Lung microvascular endothelial cell (primary cell): ENCODE measurements at regions not wholly inside any gene's neighbourhood (a gene's known extent, or its start where the extent isn't known, plus 50 kb on each side); places are given as distances from the start of the nearest gene placed in this dataset.

Source experiments
- DNase-seq, 2 donors: peaks; one replicate each; pipeline versions ENCODE4 v3.0.0 to v3.0.0-alpha.2; 2010; ENCODE audit warnings: low read depth in 2 of 2

DNA sequence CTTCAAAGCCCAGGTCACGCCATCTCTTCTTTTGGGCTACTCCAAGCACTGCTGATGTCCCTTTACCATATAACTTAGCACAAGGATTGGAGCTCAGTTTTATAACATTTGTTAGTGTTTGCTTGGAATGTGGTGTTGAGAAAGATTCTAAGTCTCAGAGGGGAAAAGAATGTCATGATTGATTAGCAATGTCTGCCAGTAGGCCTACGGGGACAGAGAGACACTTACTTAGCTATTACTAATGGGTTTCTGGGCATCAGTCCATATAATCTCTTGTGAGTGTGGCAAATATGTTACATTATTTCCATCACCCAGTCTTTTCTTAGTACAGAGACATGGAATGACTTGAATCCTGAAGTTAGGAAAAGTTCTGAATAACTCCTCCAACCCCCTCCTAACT lies 75.4 kb upstream of the FSHB start:
- no peak for DNase-seq

DNA sequence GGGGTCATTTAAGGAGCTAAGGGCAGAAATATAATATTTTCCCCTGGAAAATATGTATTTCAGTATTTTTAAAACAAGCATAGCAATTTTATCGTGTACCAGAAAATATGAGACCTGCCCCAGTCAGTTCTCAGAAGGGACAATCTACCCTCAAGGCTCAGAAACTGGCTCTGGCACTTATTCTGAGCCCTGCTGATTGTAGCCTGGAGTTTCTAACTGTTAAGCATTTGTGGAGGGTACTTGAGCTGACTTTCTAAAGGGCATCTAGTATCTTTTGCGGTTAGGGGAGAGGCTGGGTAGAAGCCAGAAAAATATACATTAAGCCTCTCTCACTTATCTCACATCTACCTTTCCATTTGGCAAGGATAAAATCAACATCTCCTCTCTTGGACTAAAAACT lies 71.3 kb upstream of the FSHB start:
- no peak for DNase-seq

DNA sequence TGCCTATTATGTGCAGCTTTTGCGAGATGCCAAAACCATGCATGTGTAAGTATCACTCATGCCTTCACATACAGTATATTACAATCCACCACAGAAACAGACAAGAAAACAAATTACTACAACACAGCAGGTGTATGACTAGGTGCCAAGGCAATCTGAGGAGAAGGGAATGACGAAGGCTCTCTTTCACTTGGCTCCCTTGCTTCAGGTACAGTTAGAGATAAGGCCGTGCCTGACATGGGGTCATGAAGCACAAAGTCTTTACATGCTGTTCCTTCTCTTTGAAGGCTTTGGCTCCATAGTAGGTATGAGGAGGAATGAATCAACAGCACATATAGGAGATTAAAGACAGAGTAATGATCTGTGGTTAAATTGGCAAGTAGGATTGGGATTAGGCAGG lies 65.2 kb upstream of the FSHB start:
- no peak for DNase-seq

DNA sequence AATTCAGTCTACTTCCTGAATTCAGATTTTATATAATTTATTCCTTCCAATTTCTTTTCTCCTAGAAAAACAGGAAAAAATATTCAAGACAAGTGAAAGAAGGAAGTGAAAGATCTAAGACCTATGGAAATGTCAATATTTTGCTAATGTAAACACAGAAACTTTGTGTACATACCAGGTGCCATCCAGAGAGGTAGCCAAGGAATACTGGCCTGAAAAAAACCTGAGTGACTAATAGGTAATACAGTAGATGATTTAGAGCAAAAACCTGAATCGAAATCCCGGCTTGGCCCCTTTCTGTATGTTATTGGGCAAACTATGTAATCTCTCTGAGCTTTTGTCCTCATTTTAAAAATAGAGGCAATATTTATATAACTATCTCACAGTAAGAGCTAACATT lies 59.2 kb upstream of the FSHB start:
- DNase-seq = no peak

DNA sequence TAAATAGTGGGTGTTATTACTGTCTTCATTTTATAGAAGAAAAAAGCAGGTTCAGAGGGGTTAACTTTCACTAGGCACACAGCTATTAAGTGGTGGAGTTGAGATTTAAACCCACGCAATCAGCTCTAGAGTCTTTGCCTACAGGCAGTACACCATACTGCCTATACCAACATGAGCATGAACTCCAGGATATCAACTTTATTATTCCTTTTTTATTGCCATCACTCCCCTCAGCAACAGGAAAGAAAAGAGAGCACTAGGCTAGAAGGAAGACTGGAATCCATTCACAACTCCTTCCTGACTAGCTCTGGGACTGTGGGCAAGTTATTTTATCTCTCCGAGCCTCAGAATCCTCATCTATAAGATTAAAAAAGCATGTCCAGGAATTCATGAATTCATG lies 58.7 kb upstream of the FSHB start:
- no peak for DNase-seq

DNA sequence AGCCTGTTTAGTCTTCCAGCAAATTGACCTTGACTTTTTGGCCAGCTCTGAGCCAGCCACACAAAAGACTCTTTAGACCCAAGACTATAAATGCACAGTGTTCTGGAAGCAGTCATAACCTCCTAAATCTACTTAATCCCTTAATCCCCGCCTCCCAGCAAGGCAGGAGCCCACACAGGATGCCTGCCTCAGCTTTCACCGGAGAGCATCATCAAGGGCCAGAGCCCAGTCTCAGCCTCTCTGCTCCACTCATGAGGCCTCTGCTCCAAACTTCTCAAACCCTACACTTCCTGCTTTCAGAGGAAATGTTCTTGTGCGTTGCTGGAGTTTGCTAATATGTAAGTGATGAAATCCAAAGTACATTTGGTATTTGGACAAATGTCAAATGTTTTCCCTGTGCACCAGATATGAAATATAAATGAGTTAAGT lies 57.9 kb upstream of the FSHB start:
- DNase-seq = no peak

DNA sequence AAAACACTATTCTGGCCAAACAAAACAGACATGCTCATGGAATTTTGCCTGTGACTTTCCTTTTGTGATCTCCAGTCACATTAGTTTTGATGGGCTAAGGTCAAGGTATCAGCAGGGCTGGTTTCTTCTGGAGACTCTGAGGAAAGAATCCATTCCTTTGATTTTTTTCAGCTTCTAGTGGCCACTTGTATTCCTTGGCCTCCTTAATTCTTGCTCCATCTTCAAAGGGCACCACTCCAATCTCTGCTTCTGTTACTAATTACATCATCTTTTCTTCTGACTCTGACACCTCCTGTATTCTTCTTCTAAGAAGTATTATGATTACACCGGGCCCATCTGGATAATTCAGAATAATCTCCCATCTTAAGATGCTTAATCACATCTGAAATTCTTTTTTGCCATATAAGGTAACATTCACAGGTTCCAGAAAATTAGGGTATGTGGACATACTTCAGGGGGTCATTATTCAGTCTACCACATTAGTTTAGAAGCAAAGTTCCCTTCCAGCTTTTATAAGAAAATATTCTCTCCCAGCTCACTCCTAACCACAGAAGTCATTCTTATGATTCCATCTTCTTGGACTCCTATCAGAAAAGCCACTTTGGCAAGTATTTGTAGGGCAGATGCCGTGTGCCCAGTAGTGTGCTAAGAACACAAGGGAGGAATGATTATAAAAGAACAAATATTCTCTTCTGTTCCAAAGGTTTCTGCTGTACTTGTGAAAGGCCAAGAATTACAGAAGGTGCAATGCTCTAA lies 56.4 kb upstream of the FSHB start:
- no peak for DNase-seq
